ENCODE measurements at regions not wholly inside any gene's neighbourhood (a gene's known extent, or its start where the extent isn't known, plus 50 kb on each side); places are given as distances from the start of the nearest gene placed in this dataset.

DNA sequence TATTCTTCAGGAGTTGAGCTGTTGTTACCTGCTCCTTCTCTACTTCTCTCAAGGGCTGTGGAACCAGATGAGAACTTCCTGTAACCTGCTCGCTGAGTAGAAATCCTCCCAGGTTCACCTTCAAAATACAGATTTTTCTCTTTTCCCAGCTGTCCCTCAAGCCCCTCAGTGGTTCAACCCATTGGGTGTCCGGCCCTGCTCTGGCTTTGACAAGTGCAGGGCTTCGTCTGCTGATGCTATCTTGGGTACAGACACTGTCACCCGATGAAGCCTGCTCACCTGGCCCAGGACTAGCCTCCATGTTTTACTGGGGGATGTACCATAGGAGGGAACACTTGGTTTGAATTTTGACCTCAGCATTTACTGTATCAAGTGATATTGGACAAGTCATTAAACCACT is 490.4 kb downstream of the IRX1 start:
- TF ChIP-seq ZNF16 (tag by site-specific recombination; IDR thresholded peaks at IDR 0.05; ENCODE audit: low read depth) (no peak), ZNF558 (tag by site-specific recombination; IDR thresholded peaks at IDR 0.05) (no peak), MEIS1 (CRISPR knock-in tag; IDR thresholded peaks at IDR 0.05; ENCODE audit: borderline replicate concordance) (no peak), BCL11A (tag by site-specific recombination; IDR thresholded peaks at IDR 0.05; ENCODE audit: low read depth) (no peak), ATF2 (tag by site-specific recombination; IDR thresholded peaks at IDR 0.05; ENCODE audit: low read depth) (no peak), OVOL3 (tag by site-specific recombination; IDR thresholded peaks at IDR 0.05) (no peak), REST (tag by site-specific recombination; IDR thresholded peaks at IDR 0.05) (no peak), KLF9 (tag by site-specific recombination; IDR thresholded peaks at IDR 0.05; ENCODE audit: low read depth) (no peak), ZBTB1 (tag by site-specific recombination; IDR thresholded peaks at IDR 0.05) (no peak)
- TF ChIP-seq, protein P1, sequence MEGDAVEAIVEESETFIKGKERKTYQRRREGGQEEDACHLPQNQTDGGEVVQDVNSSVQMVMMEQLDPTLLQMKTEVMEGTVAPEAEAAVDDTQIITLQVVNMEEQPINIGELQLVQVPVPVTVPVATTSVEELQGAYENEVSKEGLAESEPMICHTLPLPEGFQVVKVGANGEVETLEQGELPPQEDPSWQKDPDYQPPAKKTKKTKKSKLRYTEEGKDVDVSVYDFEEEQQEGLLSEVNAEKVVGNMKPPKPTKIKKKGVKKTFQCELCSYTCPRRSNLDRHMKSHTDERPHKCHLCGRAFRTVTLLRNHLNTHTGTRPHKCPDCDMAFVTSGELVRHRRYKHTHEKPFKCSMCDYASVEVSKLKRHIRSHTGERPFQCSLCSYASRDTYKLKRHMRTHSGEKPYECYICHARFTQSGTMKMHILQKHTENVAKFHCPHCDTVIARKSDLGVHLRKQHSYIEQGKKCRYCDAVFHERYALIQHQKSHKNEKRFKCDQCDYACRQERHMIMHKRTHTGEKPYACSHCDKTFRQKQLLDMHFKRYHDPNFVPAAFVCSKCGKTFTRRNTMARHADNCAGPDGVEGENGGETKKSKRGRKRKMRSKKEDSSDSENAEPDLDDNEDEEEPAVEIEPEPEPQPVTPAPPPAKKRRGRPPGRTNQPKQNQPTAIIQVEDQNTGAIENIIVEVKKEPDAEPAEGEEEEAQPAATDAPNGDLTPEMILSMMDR (tag by site-specific recombination; IDR thresholded peaks at IDR 0.05) = no peak
- TF ChIP-seq, protein P2, sequence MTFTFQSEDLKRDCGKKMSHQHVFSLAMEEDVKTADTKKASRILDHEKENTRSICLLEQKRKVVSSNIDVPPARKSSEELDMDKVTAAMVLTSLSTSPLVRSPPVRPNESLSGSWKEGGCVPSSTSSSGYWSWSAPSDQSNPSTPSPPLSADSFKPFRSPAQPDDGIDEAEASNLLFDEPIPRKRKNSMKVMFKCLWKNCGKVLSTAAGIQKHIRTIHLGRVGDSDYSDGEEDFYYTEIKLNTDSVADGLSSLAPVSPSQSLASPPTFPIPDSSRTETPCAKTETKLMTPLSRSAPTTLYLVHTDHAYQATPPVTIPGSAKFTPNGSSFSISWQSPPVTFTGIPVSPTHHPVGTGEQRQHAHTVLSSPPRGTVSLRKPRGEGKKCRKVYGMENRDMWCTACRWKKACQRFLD (tag by site-specific recombination; IDR thresholded peaks at IDR 0.05) = no peak
